ENCODE measurements at regions not wholly inside any gene's neighbourhood (a gene's known extent, or its start where the extent isn't known, plus 50 kb on each side); places are given as distances from the start of the nearest gene placed in this dataset.

GRCh38 chr3:10619989-10620832, 114.8 kb upstream of the ATP2B2 start:
- Histone ChIP-seq H3K4me1 (replicated peaks in 1 of 2) (no peaks in the 10 kb centered on the region), H3K27ac (no peak overlapping the region), H3K4me3 (no peak overlapping the region)
- 35 to 63% (median 52%) methylated on average over 3 to 6 of the region's 11 CpGs; no CpG with 5 or more reads in 3 of the 10 experiments for WGBS, 10 experiments
- in situ Hi-C loops (cut with MboI; ENCODE audit: low pct_unique_long_range_greater_than_20kb in 2 of 9, low sequenced_read_pairs in 9 of 9, unreplicated experiment in 9 of 9): no loop called here
- no peak for ATAC-seq (replicated peaks in 6 of 8)

GRCh38 chr3:10620833-10621082, 115.4 kb upstream of the ATP2B2 start:
- Histone ChIP-seq H3K4me3 (no peak overlapping the region), H3K4me1 (replicated peaks in 1 of 2) (no peaks in the 10 kb centered on the region), H3K27ac (no peak overlapping the region)
- WGBS, 10 experiments: 80% methylated on average over 1 of the region's 2 CpGs; no CpG with 5 or more reads in 9 of the 10 experiments
- in situ Hi-C loops (cut with MboI; ENCODE audit: low pct_unique_long_range_greater_than_20kb in 2 of 9, low sequenced_read_pairs in 9 of 9, unreplicated experiment in 9 of 9): no loop called here
- ATAC-seq (replicated peaks in 6 of 8): no peak

DNA sequence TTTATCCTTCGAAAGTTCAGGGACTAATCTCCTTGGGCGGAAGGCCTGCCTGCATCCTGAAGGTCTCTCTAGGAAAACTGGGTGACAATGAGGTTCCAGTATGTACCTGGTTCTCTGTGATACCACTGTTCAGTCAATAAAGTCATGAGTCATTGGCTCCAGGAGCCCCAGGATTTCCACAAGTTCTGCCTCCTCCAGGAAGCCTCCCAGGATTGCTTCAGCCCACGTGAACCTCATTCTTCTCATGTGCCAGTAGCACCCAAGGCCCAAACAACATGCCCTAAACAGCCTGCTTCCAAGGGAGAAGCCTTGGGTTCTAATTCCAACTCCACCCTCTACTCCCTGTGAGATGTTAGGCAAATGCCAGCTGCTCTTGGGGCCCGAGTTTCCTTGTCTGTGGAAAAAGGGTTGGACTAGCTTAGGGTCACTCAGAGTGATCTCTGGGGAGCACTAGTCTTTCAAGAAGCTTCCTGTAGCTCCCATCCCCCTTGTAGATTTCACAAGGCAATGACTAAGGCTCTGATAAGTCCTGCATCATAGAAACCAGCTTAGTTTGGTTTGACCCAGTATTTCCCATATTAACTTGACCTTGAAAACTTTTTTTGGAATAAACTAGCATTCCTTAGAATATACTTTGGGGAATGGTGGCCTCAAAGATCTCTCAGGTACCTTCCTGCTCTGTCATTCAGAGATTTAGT, 118.3 kb upstream of the ATP2B2 start:
- no peak for ATAC-seq (replicated peaks in 6 of 8)

GRCh38 chr3:10625323-10625722, 119.9 kb upstream of the ATP2B2 start:
- no peak for ATAC-seq (replicated peaks in 6 of 8)
- H3K4me1 ChIP-seq (replicated peaks in 1 of 2): no peaks in the 10 kb centered on the region
- H3K27ac ChIP-seq: no peak overlapping the region
- 20 to 64% (median 60%) methylated on average over 1 to 5 of the region's 9 CpGs; no CpG with 5 or more reads in 5 of the 10 experiments for WGBS, 10 experiments
- no peak overlapping the region for H3K4me3 ChIP-seq
- in situ Hi-C loops (cut with MboI; ENCODE audit: low pct_unique_long_range_greater_than_20kb in 2 of 9, low sequenced_read_pairs in 9 of 9, unreplicated experiment in 9 of 9): no loop called here

More for the DNA sequence above, 118.3 kb upstream of the ATP2B2 start:
- 53 to 100% (median 81%) methylated on average over 1 to 4 of the region's 4 CpGs; no CpG with 5 or more reads in 2 of the 10 experiments for WGBS, 10 experiments
- no peaks in the 10 kb centered on the region for H3K4me1 ChIP-seq (replicated peaks in 1 of 2)
- H3K27ac ChIP-seq: no peak overlapping the region
- in situ Hi-C loops (cut with MboI; ENCODE audit: low pct_unique_long_range_greater_than_20kb in 2 of 9, low sequenced_read_pairs in 9 of 9, unreplicated experiment in 9 of 9): no loop called here
- H3K4me3 ChIP-seq: no peak overlapping the region

GRCh38 chr3:10627884-10628572, 122.6 kb upstream of the ATP2B2 start:
- in situ Hi-C loops (cut with MboI; ENCODE audit: low pct_unique_long_range_greater_than_20kb in 2 of 9, low sequenced_read_pairs in 9 of 9, unreplicated experiment in 9 of 9): no loop called here
- Histone ChIP-seq H3K4me1 (replicated peaks in 1 of 2) (no peaks in the 10 kb centered on the region), H3K4me3 (no peak overlapping the region), H3K27ac (no peak overlapping the region)
- ATAC-seq (replicated peaks in 6 of 8): peak in 1 of 8 experiments; percentile 19
- WGBS, 10 experiments: 28 to 63% (median 60%) methylated on average over 1 to 6 of the region's 13 CpGs; no CpG with 5 or more reads in 4 of the 10 experiments

DNA sequence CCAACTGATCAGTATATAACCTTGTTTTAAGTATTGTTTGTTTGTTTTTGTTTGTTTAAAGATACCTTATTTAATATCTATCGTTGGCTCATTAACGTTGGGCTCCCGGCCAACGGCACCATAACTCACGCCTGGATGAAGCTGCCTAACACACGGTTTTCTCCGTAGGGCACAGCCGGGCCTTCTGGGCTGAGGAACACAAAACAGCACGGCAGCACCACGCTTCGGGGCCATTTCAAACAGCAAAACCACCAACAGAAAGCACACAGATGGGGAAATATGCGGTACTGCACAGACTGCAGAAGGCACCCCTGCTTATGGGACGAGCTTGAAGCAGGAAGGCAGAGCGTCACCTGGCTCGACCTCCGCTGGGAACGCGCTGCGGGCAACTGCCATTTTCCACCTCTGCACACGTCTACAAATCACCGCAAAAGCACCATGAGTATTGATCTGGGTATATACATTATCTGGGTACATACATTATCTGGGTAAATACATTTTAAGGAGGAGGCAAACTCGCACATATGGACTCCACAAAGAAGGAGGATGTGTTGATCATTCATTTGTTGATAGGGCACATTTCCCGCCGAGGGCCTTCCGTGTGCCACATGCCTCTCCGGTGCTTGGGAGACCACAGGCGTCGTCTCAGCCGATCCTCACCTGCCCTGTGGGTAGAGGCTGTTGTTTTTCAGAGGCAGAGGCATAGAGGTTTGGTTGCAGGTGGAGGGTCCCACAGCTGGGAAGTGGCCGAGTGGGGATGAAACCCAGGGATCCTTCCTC, 123.7 kb upstream of the ATP2B2 start:
- no peak for ATAC-seq (replicated peaks in 6 of 8)
- Histone ChIP-seq H3K4me1 (replicated peaks in 1 of 2) (no peaks in the 10 kb centered on the region), H3K4me3 (no peak overlapping the region), H3K27ac (no peak overlapping the region)
- 50 to 84% (median 60%) methylated on average over 1 to 14 of the region's 30 CpGs; no CpG with 5 or more reads in 7 of the 10 experiments for WGBS, 10 experiments
- in situ Hi-C loops (cut with MboI; ENCODE audit: low pct_unique_long_range_greater_than_20kb in 2 of 9, low sequenced_read_pairs in 9 of 9, unreplicated experiment in 9 of 9): no loop called here

GRCh38 chr3:10629671-10630040, 124.3 kb upstream of the ATP2B2 start:
- Histone ChIP-seq H3K4me3 (no peak overlapping the region), H3K27ac (no peak overlapping the region), H3K4me1 (replicated peaks in 1 of 2) (no peaks in the 10 kb centered on the region)
- WGBS, 10 experiments: 33 to 87% (median 84%) methylated on average over 1 to 7 of the region's 7 CpGs; no CpG with 5 or more reads in 3 of the 10 experiments
- in situ Hi-C loops (cut with MboI; ENCODE audit: low pct_unique_long_range_greater_than_20kb in 2 of 9, low sequenced_read_pairs in 9 of 9, unreplicated experiment in 9 of 9): no loop called here
- ATAC-seq (replicated peaks in 6 of 8): no peak

DNA sequence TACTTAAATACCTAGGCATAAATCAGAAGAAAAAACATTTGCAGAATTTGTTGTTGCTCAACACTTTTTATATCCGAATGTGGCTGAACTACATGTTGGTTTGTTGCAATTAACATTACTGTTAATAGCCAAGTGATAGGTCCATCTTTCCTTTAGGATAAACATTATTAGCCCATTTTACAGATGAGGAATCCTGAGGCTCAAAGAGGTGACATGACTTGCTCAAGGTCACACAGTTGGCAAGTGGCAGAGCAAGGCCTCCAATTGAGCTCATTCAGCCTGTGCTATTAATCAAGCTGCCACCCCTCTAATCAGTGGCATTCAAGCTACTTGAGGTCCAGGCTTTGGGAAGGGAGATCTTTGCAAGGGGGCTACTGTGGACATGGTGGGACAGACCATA, 125.8 kb upstream of the ATP2B2 start:
- Histone ChIP-seq H3K4me3 (no peak overlapping the region), H3K27ac (no peak overlapping the region), H3K4me1 (replicated peaks in 1 of 2) (no peaks in the 10 kb centered on the region)
- whole genome bisulfite sequencing, 10 experiments: 17 to 86% (median 74%) methylated on average over 1 of the region's 1 CpG; no CpG with 5 or more reads in 2 of the 10 experiments
- in situ Hi-C loops (cut with MboI; ENCODE audit: low pct_unique_long_range_greater_than_20kb in 2 of 9, low sequenced_read_pairs in 9 of 9, unreplicated experiment in 9 of 9): no loop called here
- ATAC-seq (replicated peaks in 6 of 8): no peak

- Histone ChIP-seq H3K27ac (no peak overlapping the region), H3K4me3 (no peak overlapping the region), H3K4me1 (replicated peaks in 1 of 2) (no peaks in the 10 kb centered on the region)
- WGBS, 10 experiments: 64 to 100% (median 85%) methylated on average over 1 to 6 of the region's 6 CpGs; no CpG with 5 or more reads in 6 of the 10 experiments
- in situ Hi-C loops (cut with MboI; ENCODE audit: low pct_unique_long_range_greater_than_20kb in 2 of 9, low sequenced_read_pairs in 9 of 9, unreplicated experiment in 9 of 9): no loop called here
- peak in 1 of 8 experiments; percentile 57 for ATAC-seq (replicated peaks in 6 of 8)
Observed at GRCh38 chr3:10632125-10632524, 126.7 kb upstream of the ATP2B2 start.

GRCh38 chr3:10632741-10633140, 127.4 kb upstream of the ATP2B2 start:
- Histone ChIP-seq H3K27ac (no peak overlapping the region), H3K4me1 (replicated peaks in 1 of 2) (no peaks in the 10 kb centered on the region), H3K4me3 (no peak overlapping the region)
- in situ Hi-C loops (cut with MboI; ENCODE audit: low pct_unique_long_range_greater_than_20kb in 2 of 9, low sequenced_read_pairs in 9 of 9, unreplicated experiment in 9 of 9): no loop called here
- 32 to 100% (median 58%) methylated on average over 1 to 3 of the region's 3 CpGs; no CpG with 5 or more reads in 6 of the 10 experiments for WGBS, 10 experiments
- ATAC-seq (replicated peaks in 6 of 8): no peak

DNA sequence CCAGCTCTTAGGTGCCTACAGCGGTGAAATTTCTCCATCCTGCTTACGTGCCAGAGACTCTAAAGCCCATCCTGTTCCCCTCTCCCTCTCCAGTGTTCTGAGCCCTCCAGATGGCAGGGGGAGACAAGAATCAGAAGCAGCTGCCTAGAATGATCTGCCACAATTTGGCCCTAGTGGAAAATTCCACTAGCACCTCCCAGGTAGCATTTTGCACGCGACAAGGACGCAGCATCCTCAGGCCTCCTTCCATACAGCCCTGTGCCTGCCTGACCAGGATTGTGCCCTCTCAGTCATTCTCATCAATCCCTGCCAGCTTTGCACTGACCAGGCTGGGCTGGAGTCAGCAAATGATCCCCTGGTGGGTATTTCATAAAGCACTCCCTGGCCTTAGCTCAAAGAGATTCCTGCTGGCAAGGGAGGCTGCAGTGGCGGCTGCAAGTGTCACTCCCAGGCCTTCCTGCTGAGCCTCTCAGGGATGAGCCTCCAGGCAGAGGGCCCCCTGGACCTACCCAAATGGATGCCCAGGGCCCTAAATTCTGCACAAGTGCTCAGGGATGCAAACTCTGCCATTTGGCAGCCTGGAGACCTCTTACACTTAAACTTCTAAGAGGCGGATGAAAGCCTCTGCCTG, 130.2 kb upstream of the ATP2B2 start:
- peak in 1 of 8 experiments; percentile 22 for ATAC-seq (replicated peaks in 6 of 8)
- WGBS, 10 experiments: 76 to 100% (median 87%) methylated on average over 1 to 3 of the region's 7 CpGs; no CpG with 5 or more reads in 5 of the 10 experiments
- H3K4me1 ChIP-seq (replicated peaks in 1 of 2): no peaks in the 10 kb centered on the region
- no peak overlapping the region for H3K4me3 ChIP-seq
- no peak overlapping the region for H3K27ac ChIP-seq
- in situ Hi-C loops (cut with MboI; ENCODE audit: low pct_unique_long_range_greater_than_20kb in 2 of 9, low sequenced_read_pairs in 9 of 9, unreplicated experiment in 9 of 9): no loop called here

GRCh38 chr3:10637342-10637741, 132.0 kb upstream of the ATP2B2 start:
- no peak for ATAC-seq (replicated peaks in 6 of 8)
- in situ Hi-C loops (cut with MboI; ENCODE audit: low pct_unique_long_range_greater_than_20kb in 2 of 9, low sequenced_read_pairs in 9 of 9, unreplicated experiment in 9 of 9): no loop called here
- Histone ChIP-seq H3K4me3 (no peak overlapping the region), H3K4me1 (replicated peaks in 1 of 2) (no peaks in the 10 kb centered on the region), H3K27ac (no peak overlapping the region)

Measured in motor neuron (in vitro differentiated cells).